ENCODE measurements at regions not wholly inside any gene's neighbourhood (a gene's known extent, or its start where the extent isn't known, plus 50 kb on each side); places are given as distances from the start of the nearest gene placed in this dataset.

- TF ChIP-seq, protein P1, sequence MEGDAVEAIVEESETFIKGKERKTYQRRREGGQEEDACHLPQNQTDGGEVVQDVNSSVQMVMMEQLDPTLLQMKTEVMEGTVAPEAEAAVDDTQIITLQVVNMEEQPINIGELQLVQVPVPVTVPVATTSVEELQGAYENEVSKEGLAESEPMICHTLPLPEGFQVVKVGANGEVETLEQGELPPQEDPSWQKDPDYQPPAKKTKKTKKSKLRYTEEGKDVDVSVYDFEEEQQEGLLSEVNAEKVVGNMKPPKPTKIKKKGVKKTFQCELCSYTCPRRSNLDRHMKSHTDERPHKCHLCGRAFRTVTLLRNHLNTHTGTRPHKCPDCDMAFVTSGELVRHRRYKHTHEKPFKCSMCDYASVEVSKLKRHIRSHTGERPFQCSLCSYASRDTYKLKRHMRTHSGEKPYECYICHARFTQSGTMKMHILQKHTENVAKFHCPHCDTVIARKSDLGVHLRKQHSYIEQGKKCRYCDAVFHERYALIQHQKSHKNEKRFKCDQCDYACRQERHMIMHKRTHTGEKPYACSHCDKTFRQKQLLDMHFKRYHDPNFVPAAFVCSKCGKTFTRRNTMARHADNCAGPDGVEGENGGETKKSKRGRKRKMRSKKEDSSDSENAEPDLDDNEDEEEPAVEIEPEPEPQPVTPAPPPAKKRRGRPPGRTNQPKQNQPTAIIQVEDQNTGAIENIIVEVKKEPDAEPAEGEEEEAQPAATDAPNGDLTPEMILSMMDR (IDR thresholded peaks at IDR 0.05), result no peak
These were observed 225.4 kb downstream of the RHOU start for GRCh38 chr1:228960705-228961104.

- TF ChIP-seq, protein P1 (IDR thresholded peaks at IDR 0.05), result no peak
These were observed 226.2 kb downstream of the RHOU start for GRCh38 chr1:228961511-228961910.

- TF ChIP-seq, protein P1 (IDR thresholded peaks at IDR 0.05), result no peak
These were observed 228.5 kb downstream of the RHOU start for GRCh38 chr1:228963795-228964177.

DNA sequence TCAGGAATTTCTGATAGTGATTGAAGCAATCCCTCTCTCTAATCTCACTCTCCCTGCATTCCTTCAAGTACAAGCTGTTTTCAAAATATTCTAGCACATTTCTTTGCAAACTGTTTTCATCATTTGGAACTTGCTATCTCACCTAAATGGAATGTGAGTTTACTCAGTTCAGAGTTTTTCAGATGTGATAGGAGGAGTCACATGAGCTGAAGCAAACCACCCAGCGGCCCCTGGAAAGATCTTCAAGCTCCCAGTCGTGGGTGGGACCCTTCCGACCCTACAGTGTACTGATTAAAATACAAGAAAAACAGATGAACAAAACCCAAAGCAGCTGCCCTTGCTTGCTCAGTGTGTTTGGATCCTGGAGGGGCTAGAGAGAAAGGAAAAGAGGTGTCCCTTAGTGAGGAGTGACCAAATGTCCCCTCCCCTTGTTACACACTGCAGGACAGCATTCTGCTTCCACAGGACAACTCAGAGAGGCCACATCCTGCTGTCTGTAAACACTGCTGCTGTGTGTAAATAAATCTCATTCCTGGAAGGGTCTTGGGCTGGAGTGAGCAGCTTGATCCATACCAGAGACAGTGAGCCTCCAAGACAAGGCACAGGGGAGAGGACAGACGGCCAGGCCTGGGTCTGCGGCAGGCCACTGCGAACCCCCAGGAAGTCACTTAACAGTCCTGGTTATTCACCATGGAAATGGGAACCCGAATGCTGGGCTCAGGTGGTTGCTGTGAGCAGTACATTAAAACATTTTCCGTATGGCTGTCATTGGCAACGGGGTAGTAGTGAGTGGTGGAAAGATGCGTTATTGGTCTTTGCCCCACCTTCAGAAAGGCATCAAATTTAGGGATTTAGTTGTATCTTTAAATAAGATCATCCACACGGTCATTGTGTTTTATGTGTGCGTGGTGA lies 229.2 kb downstream of the RHOU start:
- TF ChIP-seq, protein P1 (IDR thresholded peaks at IDR 0.05), result no peak

DNA sequence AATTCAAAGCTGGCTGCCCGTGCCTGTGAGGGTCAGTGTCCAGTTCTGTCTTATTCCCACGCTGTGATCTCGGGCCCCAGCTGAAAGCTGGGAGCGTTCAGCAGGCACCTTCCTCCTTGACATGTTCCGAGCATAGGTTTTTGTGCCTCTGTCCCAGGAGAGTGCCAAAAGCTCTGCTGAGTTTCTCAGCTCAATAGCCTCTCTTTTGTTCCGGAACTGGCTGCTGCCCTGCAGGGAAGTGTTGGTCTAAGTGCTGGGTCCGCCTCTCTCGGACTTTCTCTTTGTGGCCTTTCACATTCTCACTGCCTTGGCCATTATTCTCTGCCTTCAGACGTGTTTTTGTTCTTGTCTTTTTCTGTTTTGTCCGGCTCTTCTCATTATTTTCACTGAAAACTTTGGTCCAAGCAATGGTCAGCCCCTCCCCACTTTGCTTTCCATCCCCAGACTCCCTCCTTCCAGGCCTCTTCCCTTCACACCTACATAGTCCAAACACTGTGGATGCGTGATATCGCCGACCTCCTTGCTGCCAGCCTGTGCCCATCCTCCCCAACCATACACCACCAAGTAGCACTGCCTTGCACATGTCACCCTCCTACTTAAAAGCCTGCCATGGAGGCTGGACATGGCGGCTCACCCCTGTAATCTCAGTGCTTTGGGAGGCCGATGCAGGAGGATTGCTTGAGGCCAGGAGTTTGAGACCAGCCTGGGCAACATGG lies 233.8 kb downstream of the RHOU start:
- TF ChIP-seq, protein P1 (IDR thresholded peaks at IDR 0.05), result no peak

GRCh38 chr1:228969953-228970800 lies 234.9 kb downstream of the RHOU start:
- TF ChIP-seq, protein P1 (IDR thresholded peaks at IDR 0.05), result no peak

DNA sequence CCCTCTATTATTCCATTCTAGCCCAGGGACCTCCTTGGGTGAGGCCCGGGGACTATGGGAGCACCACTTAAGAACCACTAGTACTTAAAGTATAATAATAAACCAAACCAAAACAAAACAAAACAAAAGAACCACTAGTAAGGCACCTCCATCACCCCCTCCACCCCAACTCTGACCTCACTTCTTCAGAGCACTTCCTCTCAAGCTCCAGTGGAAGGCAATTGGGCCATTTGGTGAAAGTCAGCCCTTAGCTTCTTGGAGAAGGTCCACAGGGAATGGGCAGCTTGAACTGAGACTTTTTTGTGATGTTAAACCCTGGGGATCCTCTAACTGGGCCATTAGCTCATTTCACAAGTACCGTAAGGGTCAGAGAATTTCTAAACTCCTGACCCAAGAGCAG lies 237.3 kb downstream of the RHOU start:
- TF ChIP-seq, protein P1 (IDR thresholded peaks at IDR 0.05), result no peak
